A549 (cell line): ENCODE measurements at regions not wholly inside any gene's neighbourhood (a gene's known extent, or its start where the extent isn't known, plus 50 kb on each side); places are given as distances from the start of the nearest gene placed in this dataset.

Source experiments
- ATAC-seq, 2 experiments: fragments of 200-7000 bp in 1 of 2; fragments of >200 bp in 1 of 2; cut with Nextera tagmentation in 1 of 2; cut with Tn5 transposase in 1 of 2; 3 replicates each; pipeline versions ENCODE4 v1.8.0 to v1.9.1; 2018 to 2020; ENCODE audit warnings: mild to moderate bottlenecking in 1 of 2, moderate library complexity in 1 of 2
- CTCF ChIA-PET: fragments of 300-600 bp; sonication (Branson Sonifier 250); formaldehyde crosslinking; extraction: SDS; loops from one replicate; lab custom pipeline; 2021; ENCODE audit warnings: antibody characterized with exemption, inconsistent platforms; lab: Yijun Ruan, JAX
- POLR2A ChIA-PET: fragments of 350-600 bp; formaldehyde crosslinking; extraction: SDS; loops from one replicate; lab custom pipeline; 2021; ENCODE audit warnings: antibody characterized with exemption, inconsistent platforms; lab: Yijun Ruan, JAX
- DNase-seq, 2 experiments: peaks; one replicate each; pipeline versions ENCODE4 v3.0.0 to v3.0.0-alpha.2; 2011 to 2016; ENCODE audit warnings: low read depth in 1 of 2, low spot score in 1 of 2
- FAIRE-seq: peaks from 2 replicates; lab custom pipeline; 2011; peaks lifted over from hg19 to GRCh38; lab: Jason Lieb, UNC
- H3K27ac ChIP-seq, 2 experiments: fragments of >200 bp; sonication (Bioruptor Twin); formaldehyde crosslinking; 3 replicates each; pipeline ENCODE4 v1.5.1; 2016 to 2017
- H3K4me1 ChIP-seq: fragments of >200 bp; sonication (Bioruptor Twin); formaldehyde crosslinking; 3 replicates; pipeline ENCODE4 v1.6.1; 2016
- H3K4me2 ChIP-seq: fragments of >200 bp; sonication (Bioruptor Twin); formaldehyde crosslinking; 3 replicates; pipeline ENCODE4 v1.6.1; 2016
- H3K4me3 ChIP-seq: fragments of >200 bp; sonication (Bioruptor Twin); formaldehyde crosslinking; 3 replicates; pipeline ENCODE4 v1.5.1; 2016
- H3K9me3 ChIP-seq: fragments of >200 bp; sonication (Bioruptor Twin); formaldehyde crosslinking; 3 replicates; pipeline ENCODE4 v1.6.1; 2016
- ATOH8 ChIP-seq: fragments of 250-450 bp; sonication (Bioruptor Pico); IDR thresholded peaks from 2 replicates; pipeline ENCODE4 v1.5.0; 2020; ENCODE audit warnings: low read depth, mild to moderate bottlenecking, moderate library complexity
- BHLHE40 ChIP-seq: IDR thresholded peaks from 2 replicates; pipeline ENCODE4 v1.6.1; 2012; ENCODE audit warnings: low read depth, low read length, inconsistent platforms
- CTCF ChIP-seq: fragments of >200 bp; sonication (Bioruptor Twin); formaldehyde crosslinking; IDR thresholded peaks from 3 replicates; pipeline ENCODE4 v1.5.1; 2016
- EHMT2 ChIP-seq: fragments of 200-600 bp; sonication (generic); IDR thresholded peaks from 2 replicates; pipeline ENCODE4 v1.6.1; 2016; ENCODE audit warnings: antibody characterized with exemption, low read depth, mild to moderate bottlenecking, moderate library complexity
- GATA3 ChIP-seq: IDR thresholded peaks from 2 replicates; pipeline ENCODE4 v1.6.1; 2012; ENCODE audit warnings: borderline replicate concordance
- JUN ChIP-seq, 2 experiments: fragments of >200 bp; sonication (Bioruptor Twin); formaldehyde crosslinking; IDR thresholded peaks; 2 replicates in 1 of 2; 3 replicates in 1 of 2; pipeline ENCODE4 v1.6.1; 2016 to 2017
- RAD21 ChIP-seq, 2 experiments: fragments of >200 bp in 1 of 2; sonication (Bioruptor Twin) in 1 of 2; formaldehyde crosslinking in 1 of 2; IDR thresholded peaks in 1 of 2; conservative IDR thresholded peaks in 1 of 2; 2 replicates in 1 of 2; 3 replicates in 1 of 2; pipeline ENCODE4 v1.6.1; 2012 to 2018; ENCODE audit warnings: inconsistent platforms in 1 of 2
- RARB ChIP-seq: fragments of 250-450 bp; sonication (Bioruptor Pico); IDR thresholded peaks from 2 replicates; pipeline ENCODE4 v1.8.0; 2021; ENCODE audit warnings: mild to moderate bottlenecking, moderate library complexity
- RCOR1 ChIP-seq: fragments of 150-350 bp; IDR thresholded peaks from 2 replicates; pipeline ENCODE4 v1.6.1; 2014; ENCODE audit warnings: antibody characterized with exemption, low read length, low read depth
- SMC3 ChIP-seq: fragments of >200 bp; sonication (Bioruptor Twin); formaldehyde crosslinking; IDR thresholded peaks from 3 replicates; pipeline ENCODE4 v1.6.1; 2018; ENCODE audit warnings: inconsistent platforms
- WGBS: methylation state at CpG from one replicate; pipeline ENCODE4 v1.1.6; 2017; ENCODE audit errors: missing lambda C conversion rate; 5-methylcytosine and 5-hydroxymethylcytosine counted together
- TF ChIP-seq, protein P1 (sequence below): fragments of 150-350 bp; IDR thresholded peaks from 2 replicates; pipeline ENCODE4 v1.6.1; 2014; ENCODE audit warnings: low read depth, mild to moderate bottlenecking, low read length
- TF ChIP-seq, protein P2 (sequence below): IDR thresholded peaks from 2 replicates; pipeline ENCODE4 v1.6.1; 2012; ENCODE audit warnings: low read depth, borderline replicate concordance
- TF ChIP-seq, protein P3 (sequence below): fragments of 200-600 bp; sonication (generic); IDR thresholded peaks from 2 replicates; pipeline ENCODE4 v1.6.1; 2016; ENCODE audit warnings: antibody characterized with exemption, mild to moderate bottlenecking, moderate library complexity

DNA sequence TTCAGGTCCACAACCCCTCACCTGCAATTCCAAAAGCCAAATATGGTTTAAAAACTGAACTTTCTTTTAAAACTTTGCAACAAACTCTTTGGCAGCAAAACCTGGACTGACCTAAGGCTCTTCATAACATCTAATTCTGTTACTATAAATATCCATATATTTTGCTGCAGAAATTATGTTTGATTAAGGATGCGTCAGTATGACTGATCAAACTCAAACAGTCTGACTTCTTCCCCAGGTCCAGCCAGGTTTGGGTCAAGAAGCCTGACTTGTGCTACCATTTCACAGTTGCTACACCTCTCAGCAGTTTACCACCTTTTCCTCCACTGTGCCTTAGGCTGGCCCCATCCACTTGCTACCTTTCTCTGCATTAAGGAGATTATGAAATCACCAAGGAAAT lies 127.0 kb upstream of the DUSP22 start (continued):
- TF ChIP-seq ATOH8: no peak
- TF ChIP-seq, protein P1, sequence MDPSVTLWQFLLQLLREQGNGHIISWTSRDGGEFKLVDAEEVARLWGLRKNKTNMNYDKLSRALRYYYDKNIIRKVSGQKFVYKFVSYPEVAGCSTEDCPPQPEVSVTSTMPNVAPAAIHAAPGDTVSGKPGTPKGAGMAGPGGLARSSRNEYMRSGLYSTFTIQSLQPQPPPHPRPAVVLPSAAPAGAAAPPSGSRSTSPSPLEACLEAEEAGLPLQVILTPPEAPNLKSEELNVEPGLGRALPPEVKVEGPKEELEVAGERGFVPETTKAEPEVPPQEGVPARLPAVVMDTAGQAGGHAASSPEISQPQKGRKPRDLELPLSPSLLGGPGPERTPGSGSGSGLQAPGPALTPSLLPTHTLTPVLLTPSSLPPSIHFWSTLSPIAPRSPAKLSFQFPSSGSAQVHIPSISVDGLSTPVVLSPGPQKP: no peak
- TF ChIP-seq EHMT2: no peak
- TF ChIP-seq, protein P2, sequence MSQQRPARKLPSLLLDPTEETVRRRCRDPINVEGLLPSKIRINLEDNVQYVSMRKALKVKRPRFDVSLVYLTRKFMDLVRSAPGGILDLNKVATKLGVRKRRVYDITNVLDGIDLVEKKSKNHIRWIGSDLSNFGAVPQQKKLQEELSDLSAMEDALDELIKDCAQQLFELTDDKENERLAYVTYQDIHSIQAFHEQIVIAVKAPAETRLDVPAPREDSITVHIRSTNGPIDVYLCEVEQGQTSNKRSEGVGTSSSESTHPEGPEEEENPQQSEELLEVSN: no peak
- TF ChIP-seq RCOR1: no peak
- TF ChIP-seq, all 56 proteins: peak for 0

GRCh38 chr6:165906-166305 lies 126.4 kb upstream of the DUSP22 start:
- CTCF ChIA-PET: interaction anchor here (1.6 kb wide), 1 partner anchor 25 kb away, joined by 4 read pairs; no protein-coding TSS in a partner anchor
- POLR2A ChIA-PET: no interaction called here

GRCh38 chr6:168865-169455 lies 123.3 kb upstream of the DUSP22 start:
- Histone ChIP-seq H3K4me3 (no peak overlapping the region), H3K27ac (no peak overlapping the region), H3K9me3 (no peaks in the 10 kb centered on the region), H3K4me2 (no peak overlapping the region), H3K4me1 (no peaks in the 10 kb centered on the region)
- ATAC-seq (peak in 1 of 2 experiments; percentile 59; a peak in 2 of 6 replicates), FAIRE-seq (no peak), DNase-seq (peak; percentile 20 to 36)
- ChIA-PET CTCF (interaction anchor here (0.8 to 1.9 kb wide), 5 partner anchors 11 to 974 kb away, joined by 3 to 7 read pairs (median 3); no protein-coding TSS in a partner anchor), POLR2A (no interaction called here)
- WGBS: 30% methylated on average over 3 of the region's 3 CpGs
- TF ChIP-seq, protein P3, sequence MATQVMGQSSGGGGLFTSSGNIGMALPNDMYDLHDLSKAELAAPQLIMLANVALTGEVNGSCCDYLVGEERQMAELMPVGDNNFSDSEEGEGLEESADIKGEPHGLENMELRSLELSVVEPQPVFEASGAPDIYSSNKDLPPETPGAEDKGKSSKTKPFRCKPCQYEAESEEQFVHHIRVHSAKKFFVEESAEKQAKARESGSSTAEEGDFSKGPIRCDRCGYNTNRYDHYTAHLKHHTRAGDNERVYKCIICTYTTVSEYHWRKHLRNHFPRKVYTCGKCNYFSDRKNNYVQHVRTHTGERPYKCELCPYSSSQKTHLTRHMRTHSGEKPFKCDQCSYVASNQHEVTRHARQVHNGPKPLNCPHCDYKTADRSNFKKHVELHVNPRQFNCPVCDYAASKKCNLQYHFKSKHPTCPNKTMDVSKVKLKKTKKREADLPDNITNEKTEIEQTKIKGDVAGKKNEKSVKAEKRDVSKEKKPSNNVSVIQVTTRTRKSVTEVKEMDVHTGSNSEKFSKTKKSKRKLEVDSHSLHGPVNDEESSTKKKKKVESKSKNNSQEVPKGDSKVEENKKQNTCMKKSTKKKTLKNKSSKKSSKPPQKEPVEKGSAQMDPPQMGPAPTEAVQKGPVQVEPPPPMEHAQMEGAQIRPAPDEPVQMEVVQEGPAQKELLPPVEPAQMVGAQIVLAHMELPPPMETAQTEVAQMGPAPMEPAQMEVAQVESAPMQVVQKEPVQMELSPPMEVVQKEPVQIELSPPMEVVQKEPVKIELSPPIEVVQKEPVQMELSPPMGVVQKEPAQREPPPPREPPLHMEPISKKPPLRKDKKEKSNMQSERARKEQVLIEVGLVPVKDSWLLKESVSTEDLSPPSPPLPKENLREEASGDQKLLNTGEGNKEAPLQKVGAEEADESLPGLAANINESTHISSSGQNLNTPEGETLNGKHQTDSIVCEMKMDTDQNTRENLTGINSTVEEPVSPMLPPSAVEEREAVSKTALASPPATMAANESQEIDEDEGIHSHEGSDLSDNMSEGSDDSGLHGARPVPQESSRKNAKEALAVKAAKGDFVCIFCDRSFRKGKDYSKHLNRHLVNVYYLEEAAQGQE: no peak
- TF ChIP-seq RAD21 (conservative IDR thresholded peaks at IDR 0.05 in 1 of 2, IDR thresholded peaks at IDR 0.05 in 1 of 2) (peak; percentile 50 to 60; a peak in 4 of 5 replicates), GATA3 (no peak), SMC3 (0 out of 3 replicates have a peak, but pooled peaks have one; percentile 33), CTCF (peak; percentile 53)

More at GRCh38 chr6:165906-166305, 126.4 kb upstream of the DUSP22 start:
- no peak for FAIRE-seq
- TF ChIP-seq JUN (IDR thresholded peaks at IDR 0.05): no peak
- no peak for TF ChIP-seq BHLHE40
- no peak for TF ChIP-seq RARB (CRISPR knock-in tag)
- no peak for DNase-seq
- ATAC-seq: no peak
- H3K4me3 ChIP-seq: no peak overlapping the region
- no peaks in the 10 kb centered on the region for H3K4me1 ChIP-seq
- no peak overlapping the region for H3K4me2 ChIP-seq
- H3K27ac ChIP-seq: no peak overlapping the region
- H3K9me3 ChIP-seq: no peaks in the 10 kb centered on the region
